ENCODE measurements at regions not wholly inside any gene's neighbourhood (a gene's known extent, or its start where the extent isn't known, plus 50 kb on each side); places are given as distances from the start of the nearest gene placed in this dataset.

GRCh38 chr1:47523835-47524215, 86.0 kb downstream of the FOXD2 start:
- no peaks in the 10 kb centered on the region for H3K36me3 Mint-ChIP-seq (ENCODE audit: unreplicated experiment)
- peaks cover 7% of the 10 kb centered on the region for H3K9me3 Mint-ChIP-seq (ENCODE audit: unreplicated experiment)
- no peak for TF ChIP-seq CTCF (IDR thresholded peaks at IDR 0.05)
- no peak overlapping the region for H3K27ac Mint-ChIP-seq (ENCODE audit: unreplicated experiment)
- H3K4me3 Mint-ChIP-seq (ENCODE audit: unreplicated experiment): no peak overlapping the region
- peaks cover 20% of the 10 kb centered on the region for H3K4me1 Mint-ChIP-seq (ENCODE audit: unreplicated experiment)
- H3K27me3 Mint-ChIP-seq (ENCODE audit: unreplicated experiment): peaks cover 25% of the 10 kb centered on the region
- DNase-seq (ENCODE audit: extremely low spot score, unreplicated experiment): no peak

GRCh38 chr1:47524272-47524671, 86.4 kb downstream of the FOXD2 start:
- peaks cover 20% of the 10 kb centered on the region for H3K4me1 Mint-ChIP-seq (ENCODE audit: unreplicated experiment)
- H3K9me3 Mint-ChIP-seq (ENCODE audit: unreplicated experiment): peaks cover 11% of the 10 kb centered on the region
- no peaks in the 10 kb centered on the region for H3K36me3 Mint-ChIP-seq (ENCODE audit: unreplicated experiment)
- H3K4me3 Mint-ChIP-seq (ENCODE audit: unreplicated experiment): no peak overlapping the region
- no peak overlapping the region for H3K27ac Mint-ChIP-seq (ENCODE audit: unreplicated experiment)
- no peak for TF ChIP-seq CTCF (IDR thresholded peaks at IDR 0.05)
- DNase-seq (ENCODE audit: extremely low spot score, unreplicated experiment): no peak
- peaks cover 24% of the 10 kb centered on the region for H3K27me3 Mint-ChIP-seq (ENCODE audit: unreplicated experiment)

- Mint-ChIP-seq H3K27ac (ENCODE audit: unreplicated experiment) (no peak overlapping the region), H3K9me3 (ENCODE audit: unreplicated experiment) (peaks cover 12% of the 10 kb centered on the region), H3K4me1 (ENCODE audit: unreplicated experiment) (peaks cover 7% of the 10 kb centered on the region), H3K27me3 (ENCODE audit: unreplicated experiment) (peaks cover 35% of the 10 kb centered on the region), H3K4me3 (ENCODE audit: unreplicated experiment) (no peak overlapping the region), H3K36me3 (ENCODE audit: unreplicated experiment) (no peaks in the 10 kb centered on the region)
- no peak for DNase-seq (ENCODE audit: extremely low spot score, unreplicated experiment)
- TF ChIP-seq CTCF (IDR thresholded peaks at IDR 0.05): no peak
These were observed 89.9 kb downstream of the FOXD2 start for GRCh38 chr1:47527653-47528272.

- no peak overlapping the region for H3K27ac Mint-ChIP-seq (ENCODE audit: unreplicated experiment)
- peaks cover 19% of the 10 kb centered on the region for H3K4me1 Mint-ChIP-seq (ENCODE audit: unreplicated experiment)
- H3K4me3 Mint-ChIP-seq (ENCODE audit: unreplicated experiment): no peak overlapping the region
- peak; percentile 57 for TF ChIP-seq CTCF (IDR thresholded peaks at IDR 0.05)
- H3K27me3 Mint-ChIP-seq (ENCODE audit: unreplicated experiment): peaks cover 29% of the 10 kb centered on the region
- H3K9me3 Mint-ChIP-seq (ENCODE audit: unreplicated experiment): peaks cover 12% of the 10 kb centered on the region
- no peak for DNase-seq (ENCODE audit: extremely low spot score, unreplicated experiment)
- no peaks in the 10 kb centered on the region for H3K36me3 Mint-ChIP-seq (ENCODE audit: unreplicated experiment)
These were observed 91.8 kb downstream of the FOXD2 start for GRCh38 chr1:47529520-47530098.

- DNase-seq (ENCODE audit: extremely low spot score, unreplicated experiment): no peak
- H3K4me1 Mint-ChIP-seq (ENCODE audit: unreplicated experiment): peaks cover 21% of the 10 kb centered on the region
- peaks cover 9% of the 10 kb centered on the region for H3K9me3 Mint-ChIP-seq (ENCODE audit: unreplicated experiment)
- H3K36me3 Mint-ChIP-seq (ENCODE audit: unreplicated experiment): no peaks in the 10 kb centered on the region
- no peak for TF ChIP-seq CTCF (IDR thresholded peaks at IDR 0.05)
- H3K27ac Mint-ChIP-seq (ENCODE audit: unreplicated experiment): peak overlapping the region; percentile 77
- H3K4me3 Mint-ChIP-seq (ENCODE audit: unreplicated experiment): peak overlapping the region; percentile 78
- H3K27me3 Mint-ChIP-seq (ENCODE audit: unreplicated experiment): peaks cover 32% of the 10 kb centered on the region
These were observed 95.3 kb downstream of the FOXD2 start for GRCh38 chr1:47532921-47533792.
